OCI-LY1 (cell line): ENCODE measurements at regions not wholly inside any gene's neighbourhood (a gene's known extent, or its start where the extent isn't known, plus 50 kb on each side); places are given as distances from the start of the nearest gene placed in this dataset.

ENCODE experiments used
- CTCF ChIP-seq: fragments of 200-600 bp; sonication (generic), shearing (Covaris generic); IDR thresholded peaks from 2 replicates; pipeline ENCODE4 v1.5.1; 2017; ENCODE audit warnings: mild to moderate bottlenecking, antibody characterized with exemption, low read length, moderate library complexity, mixed read lengths
- EZH2 ChIP-seq: fragments of 200-600 bp; sonication (generic), shearing (Covaris generic); IDR thresholded peaks from 2 replicates; pipeline ENCODE4 v1.8.0; 2017; ENCODE audit warnings: borderline replicate concordance, mixed run types, mild to moderate bottlenecking, antibody characterized with exemption, low read length, moderate library complexity, mixed read lengths

GRCh38 chr6:94713446-94713845, 863.9 kb upstream of the MANEA start:
- TF ChIP-seq CTCF, result no peak
- TF ChIP-seq EZH2, result no peak
